Uterus (tissue), 2 donors: ENCODE measurements at regions not wholly inside any gene's neighbourhood (a gene's known extent, or its start where the extent isn't known, plus 50 kb on each side); places are given as distances from the start of the nearest gene placed in this dataset.

Experiments
- CTCF ChIP-seq, 4 experiments: fragments of 200-600 bp in 2 of 4; fragments of 450-650 bp in 2 of 4; sonication (generic) in 2 of 4; IDR thresholded peaks; one replicate each; pipeline ENCODE4 v1.5.1; 2016 to 2019; ENCODE audit warnings: antibody characterized with exemption in 4 of 4, mild to moderate bottlenecking in 2 of 4, moderate library complexity in 1 of 4
- POLR2A ChIP-seq, 2 donors: fragments of 450-650 bp; IDR thresholded peaks; one replicate each; pipeline ENCODE4 v1.6.1; 2016; ENCODE audit warnings: antibody characterized with exemption in 2 of 2, mild to moderate bottlenecking in 1 of 2, moderate library complexity in 1 of 2

- TF ChIP-seq POLR2A (IDR thresholded peaks at IDR 0.05) (no peak), CTCF (IDR thresholded peaks at IDR 0.05) (no peak)
These were observed 275.7 kb downstream of the MATN1 start for GRCh38 chr1:30447701-30448100.
